SKM-1 treated with dmso at 0.1 percent for 144 hours (cell line): ENCODE measurements at regions not wholly inside any gene's neighbourhood (a gene's known extent, or its start where the extent isn't known, plus 50 kb on each side); places are given as distances from the start of the nearest gene placed in this dataset.
"Not testable (repeated sequence)": the region's sequence is repeated elsewhere in the genome, so short reads cannot be mapped to it uniquely, and the experiment has no call there.

Experiments
- DNase-seq: peaks from one replicate; lab custom pipeline; 2025; ENCODE audit not compliant: unreplicated experiment; lab: John Stamatoyannopoulos, UW

DNA sequence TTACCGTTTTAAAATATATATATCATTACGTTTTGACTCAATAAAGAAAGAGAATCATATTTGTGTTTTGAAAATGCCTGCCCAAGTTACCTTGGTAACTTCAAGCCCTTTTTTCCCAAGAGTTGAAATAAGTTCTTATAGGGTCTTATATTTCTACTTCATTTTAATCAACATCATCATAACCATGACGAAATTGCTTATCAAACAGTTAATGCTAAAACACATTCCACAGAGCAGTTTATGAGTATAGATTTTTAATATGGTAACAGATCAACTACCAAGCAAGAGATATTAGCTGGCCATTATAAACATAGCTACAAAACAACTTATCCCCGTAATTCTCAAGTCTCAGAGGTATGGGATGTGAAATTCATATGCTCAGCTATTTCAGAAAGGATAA is 197.9 kb upstream of the LRRTM4 start:
- no peak for DNase-seq

DNA sequence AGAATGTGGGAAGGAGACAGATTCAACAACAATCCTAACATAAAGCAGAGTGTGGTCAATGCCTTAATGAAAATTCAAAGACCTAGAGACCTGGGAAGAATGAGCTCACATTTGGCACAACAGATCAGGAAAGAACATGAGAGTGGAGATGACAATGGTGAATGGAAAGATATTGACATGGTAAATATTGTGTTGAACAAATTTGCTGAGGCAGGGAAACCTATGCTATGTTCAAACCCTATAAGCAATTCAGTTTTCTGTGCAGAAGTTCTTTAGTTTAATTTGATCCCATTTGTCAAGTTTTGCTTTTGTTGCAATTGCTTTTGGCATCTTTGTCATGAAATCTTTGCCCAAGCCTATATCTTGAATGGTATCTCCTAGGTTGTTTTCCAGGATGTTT is 199.4 kb upstream of the LRRTM4 start:
- no peak for DNase-seq

DNA sequence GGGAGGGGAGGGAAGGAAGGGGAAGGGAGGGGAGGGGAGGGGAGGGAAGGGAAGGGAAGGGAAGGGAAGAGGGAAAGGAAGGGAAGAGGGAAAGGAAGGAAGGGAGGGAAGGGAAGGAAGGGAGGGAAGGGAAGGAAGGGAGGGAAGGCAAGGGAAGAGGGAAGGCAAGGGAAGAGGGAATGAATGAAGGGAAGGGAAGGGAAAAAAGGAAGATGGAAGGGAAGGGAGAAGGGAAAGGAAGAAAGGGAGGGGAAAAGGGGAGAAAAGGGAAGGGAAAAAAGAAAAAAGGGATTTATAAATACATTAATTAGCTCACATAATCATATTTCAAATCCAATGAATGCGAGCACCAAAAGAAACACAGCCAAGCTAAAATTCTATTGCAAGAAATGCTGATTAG is 202.9 kb upstream of the LRRTM4 start:
- no peak for DNase-seq

DNA sequence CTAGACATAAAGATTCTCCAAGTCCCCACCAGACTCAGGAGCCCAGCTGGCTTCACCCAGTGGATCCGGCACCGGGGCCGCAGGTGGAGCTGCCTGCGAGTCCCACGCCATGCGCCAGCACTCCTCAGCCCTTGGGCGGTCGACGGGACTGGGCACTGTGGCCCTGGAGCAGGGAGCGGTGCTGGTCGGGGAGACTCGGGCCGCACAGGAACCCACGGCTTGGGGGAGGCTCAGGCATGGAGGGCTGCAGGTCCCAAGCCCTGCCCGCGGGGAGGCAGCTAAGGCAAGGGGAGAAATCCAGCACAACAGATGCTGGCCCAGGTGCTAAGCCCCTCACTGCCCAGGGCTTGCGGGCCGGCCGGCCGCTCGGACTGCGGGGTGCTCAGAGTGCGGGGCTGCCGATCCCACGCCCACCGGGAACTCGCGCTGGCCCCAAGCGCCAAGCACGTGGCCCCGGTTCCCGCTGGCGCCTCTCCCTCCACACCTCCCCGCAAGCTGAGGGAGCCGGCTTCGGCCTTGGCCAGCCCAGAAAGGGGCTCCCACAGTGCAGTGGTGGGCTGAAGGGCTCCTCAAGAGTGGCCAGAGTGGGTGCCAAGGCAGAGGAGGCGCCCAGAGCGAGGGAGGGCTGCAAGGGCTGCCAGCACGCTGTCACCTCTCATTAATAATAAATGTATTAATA is 212.6 kb upstream of the LRRTM4 start:
- DNase-seq = not testable (repeated sequence)

DNA sequence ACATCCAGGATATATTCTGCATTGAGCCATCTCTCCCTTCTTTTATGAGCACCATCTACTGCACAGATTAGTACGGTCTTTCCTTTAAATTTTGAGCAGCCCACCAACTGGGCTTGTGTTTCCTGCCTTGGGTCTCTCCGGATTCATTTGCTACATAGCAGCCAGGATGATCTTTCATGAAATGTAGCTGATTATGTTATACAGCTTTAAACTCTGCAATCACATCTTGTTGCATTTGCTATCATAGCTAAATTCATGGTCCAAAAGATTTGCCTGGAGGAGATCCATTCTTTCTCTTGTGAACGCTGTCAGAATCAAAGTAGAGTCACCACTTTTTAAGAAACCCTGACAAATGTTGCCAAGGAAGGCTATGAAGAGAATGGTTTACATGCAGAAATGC is 215.1 kb upstream of the LRRTM4 start:
- DNase-seq = no peak

DNA sequence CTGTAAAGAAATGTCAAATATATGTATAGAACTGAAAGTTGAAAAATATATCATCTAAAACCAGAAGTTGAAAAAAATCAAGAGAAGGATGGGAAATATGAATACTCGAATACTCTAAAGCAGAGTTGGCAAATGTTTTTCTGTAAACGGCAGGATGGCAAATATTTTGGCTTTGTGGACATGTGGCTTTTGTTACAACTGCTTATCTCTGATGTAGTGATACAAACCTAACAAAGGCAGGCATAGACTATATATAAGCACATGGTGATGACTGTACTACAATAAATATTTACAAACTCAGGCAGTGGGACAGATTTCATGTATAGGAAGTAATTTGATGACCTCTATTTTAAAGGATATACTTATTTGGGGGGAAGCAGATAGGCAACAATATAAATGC is 224.6 kb upstream of the LRRTM4 start:
- no peak for DNase-seq

DNA sequence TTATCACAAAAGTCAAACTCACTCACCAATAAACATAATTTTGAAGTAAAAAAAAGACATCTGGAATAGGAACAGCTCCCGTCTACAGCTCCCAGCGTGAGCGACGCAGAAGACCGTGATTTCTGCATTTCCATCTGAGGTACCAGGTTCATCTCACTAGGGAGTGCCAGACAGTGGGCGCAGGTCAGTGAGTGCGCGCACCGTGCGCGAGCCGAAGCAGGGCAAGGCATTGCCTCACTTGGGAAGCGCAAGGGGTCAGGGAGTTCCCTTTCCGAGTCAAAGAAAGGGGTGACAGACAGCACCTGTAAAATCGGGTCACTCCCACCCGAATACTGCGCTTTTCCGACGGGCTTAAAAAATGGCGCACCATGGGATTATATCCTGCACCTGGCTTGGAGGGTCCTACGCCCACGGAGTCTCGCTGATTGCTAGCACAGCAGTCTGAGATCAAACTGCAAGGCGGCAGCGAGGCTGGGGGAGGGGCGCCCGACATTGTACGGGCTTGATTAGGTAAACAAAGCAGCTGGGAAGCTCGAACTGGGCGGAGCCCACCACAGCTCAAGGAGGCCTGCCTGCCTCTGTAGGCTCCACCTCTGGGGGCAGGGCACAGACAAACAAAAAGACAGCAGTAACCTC is 231.7 kb upstream of the LRRTM4 start:
- DNase-seq = not testable (repeated sequence)

DNA sequence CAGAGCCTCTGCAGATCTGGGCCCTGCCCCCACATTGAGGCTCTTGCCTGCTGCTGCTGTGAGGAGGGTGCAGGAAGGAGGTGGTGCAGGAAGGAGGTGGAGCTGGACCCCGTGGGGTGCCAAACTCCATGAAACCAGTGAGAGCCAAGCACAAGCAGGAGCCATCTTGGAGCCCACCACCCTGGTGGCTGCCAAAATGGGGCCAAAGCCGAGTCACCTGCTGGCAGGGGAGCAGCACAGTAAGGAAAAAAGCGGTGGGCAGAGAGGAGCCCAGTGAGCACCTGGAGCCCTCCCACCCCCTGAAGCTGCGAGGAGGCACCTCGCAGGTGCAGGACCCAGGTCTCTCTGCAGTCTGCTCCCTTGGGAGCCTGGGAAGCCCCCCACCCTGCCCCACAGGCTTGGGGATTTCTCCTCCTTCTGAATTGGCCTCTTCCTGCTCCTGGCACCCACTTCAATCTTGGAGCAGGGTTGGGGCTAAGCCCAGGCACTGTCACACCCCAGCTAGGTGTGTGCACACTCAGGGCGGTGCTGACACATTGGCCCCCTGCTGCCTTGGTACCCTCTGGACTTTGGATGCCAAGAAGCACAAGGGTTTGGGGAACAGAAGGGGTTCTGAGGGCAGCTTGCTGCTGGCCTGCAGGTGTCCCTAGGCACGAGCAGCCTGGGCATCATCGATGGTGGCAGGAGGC is 245.4 kb upstream of the LRRTM4 start:
- DNase-seq = no peak

DNA sequence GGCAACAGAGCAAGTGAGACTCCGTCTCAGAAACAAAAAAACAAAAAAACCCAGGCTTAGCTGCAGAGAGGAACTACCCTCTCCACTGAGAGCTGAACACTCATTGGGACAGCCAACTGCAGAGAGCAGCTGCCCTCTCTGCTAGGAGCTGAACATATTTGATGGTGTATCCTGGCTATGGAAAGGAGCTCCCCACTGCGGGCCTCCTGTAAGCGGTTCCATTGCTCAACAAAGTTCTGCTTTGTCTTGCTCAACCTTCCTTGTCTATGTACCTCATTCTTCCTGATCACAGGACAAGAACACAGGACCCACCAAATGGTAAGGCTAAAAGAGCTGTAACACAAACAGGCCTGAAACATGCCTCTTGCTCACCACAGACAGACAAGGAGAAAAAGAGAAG is 246.3 kb upstream of the LRRTM4 start:
- peak; percentile 63 for DNase-seq

DNA sequence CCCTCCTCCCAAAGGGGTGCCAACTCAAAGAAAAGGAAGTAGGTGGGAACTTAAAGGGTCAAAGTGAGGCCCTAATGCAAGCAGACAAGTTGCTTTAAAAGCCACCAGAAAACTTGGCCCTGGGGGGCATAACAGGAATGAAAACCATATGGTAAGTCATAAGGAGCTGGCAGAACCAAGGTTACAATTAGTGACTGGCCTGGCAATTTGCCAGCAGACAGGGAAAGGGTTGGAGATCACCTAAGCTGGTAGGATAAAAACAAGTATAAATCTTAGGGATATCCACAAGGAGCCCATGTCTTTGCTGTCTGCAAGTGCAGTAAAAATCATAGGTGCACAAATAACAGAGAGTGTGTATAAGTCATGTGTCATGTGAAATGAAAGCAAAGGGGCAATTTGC is 256.7 kb upstream of the LRRTM4 start:
- no peak for DNase-seq

DNA sequence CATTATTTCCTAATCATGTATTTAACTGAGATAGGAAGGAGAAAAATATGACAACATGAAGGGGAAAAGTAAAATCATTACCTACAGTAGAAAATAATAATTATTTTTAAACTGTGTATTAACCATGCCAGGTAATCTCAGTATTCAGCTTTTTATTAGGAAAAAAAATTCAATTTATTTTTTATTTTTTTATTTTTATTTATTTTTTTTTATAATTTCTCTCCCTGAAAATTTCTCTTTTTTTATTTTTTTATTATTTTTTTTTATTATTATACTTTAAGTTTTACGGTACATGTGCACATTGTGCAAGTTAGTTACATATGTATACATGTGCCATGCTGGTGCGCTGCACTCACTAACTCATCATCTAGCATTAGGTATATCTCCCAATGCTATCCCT is 271.3 kb upstream of the LRRTM4 start:
- not testable (repeated sequence) for DNase-seq

DNA sequence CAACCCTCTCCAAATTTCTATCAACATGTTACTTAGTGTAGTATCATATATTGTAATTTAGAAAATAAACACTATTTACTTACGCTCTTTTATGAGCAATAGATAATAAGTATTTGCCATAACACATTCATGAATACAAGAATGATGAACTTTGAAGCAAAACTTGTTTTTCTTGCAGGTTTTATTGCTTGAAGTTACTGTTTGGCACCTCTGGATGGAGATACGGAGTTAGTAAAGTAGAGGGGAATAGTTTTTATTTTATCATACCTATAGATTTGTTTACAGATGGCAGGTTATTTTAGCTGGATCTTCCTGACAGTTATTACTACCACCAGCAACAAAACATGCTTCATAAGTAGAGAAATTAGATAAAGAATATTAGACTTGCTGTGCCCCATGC is 274.2 kb upstream of the LRRTM4 start:
- no peak for DNase-seq

DNA sequence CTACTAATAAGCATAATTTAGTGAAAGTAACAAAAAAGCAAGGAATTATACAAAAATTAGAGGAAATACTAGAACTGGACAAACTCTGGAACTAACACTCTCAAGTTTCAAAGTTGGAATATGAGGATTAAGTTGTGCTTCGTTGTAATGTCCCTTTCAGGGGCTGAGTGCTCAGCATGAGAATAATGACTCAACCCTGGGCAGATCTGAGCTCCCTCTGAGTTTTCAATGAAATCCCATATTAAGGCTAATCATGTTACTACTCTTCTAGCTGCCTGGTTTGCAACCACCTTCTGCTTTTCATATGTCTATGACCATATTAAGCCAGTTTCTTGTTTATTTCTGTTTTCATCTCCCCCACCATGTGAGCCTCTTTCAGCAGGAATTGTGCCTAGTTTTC is 274.9 kb upstream of the LRRTM4 start:
- DNase-seq = no peak

DNA sequence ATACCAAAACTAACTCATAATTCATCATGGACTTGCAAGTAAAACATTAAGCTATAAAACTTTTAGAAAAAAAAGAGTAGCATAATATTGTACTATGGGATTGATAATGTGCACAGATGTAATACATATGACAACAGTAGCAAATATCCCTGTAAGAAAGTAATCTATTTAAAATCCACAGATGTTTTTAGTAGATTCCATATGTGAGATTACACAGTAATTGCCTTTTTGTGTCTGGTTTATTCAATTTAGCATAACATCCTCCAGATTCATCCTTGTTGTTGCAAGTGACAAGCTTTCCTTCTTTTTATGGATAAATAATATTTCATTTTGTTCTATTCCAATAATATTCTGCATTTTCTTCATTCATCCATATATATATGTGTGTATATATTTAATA is 278.2 kb upstream of the LRRTM4 start:
- no peak for DNase-seq

DNA sequence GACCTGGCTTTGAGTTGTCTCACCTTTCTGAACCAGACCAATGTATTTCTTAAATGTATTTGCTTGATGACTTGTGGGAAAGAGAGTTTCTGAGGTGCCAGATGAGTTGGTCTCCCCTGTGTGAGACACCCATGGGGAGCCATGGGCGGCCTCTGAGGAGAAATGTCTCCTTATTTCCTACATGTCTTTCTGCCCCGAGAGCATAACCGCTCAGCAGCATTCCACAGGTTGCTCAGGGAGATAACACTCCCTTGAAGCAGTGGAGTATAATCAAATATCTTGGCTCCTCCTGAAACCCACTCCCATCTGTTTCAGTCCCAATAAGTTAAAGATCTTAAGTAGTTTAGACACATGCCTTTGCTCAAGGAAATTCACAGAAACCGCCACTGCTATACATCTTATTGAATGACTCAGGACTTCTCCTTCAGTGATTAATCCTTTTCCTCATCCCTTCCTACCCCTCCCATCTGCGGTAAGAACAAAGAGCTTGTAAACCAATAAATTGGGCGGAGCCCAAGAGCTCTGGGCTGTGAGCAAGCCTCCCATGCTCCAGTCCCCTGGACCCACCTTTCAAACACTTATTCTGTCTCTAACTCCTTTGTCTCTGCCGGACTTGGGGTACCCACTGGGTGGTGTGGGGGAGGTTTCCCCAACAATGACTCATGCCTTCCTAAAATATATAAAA is 285.5 kb upstream of the LRRTM4 start:
- DNase-seq = no peak

DNA sequence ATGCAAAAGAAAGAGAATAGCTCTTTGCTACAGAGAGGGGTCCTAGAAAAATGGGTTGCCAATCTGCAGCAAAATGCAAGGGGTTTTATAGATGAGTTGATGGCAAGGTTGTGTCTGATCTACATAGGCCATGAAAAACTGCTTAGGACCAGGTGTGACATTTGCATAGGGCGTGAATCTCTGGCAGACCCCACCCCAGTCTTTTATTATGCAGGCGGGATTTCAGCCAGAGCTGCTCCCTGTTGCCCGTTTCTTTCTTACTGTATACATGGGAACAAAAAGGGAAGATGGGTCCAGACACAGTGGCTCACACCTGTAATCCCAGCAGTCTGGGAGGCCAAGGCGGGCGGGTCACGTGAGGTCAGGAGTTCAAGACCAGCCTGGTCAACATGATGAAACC is 286.4 kb upstream of the LRRTM4 start:
- DNase-seq = no peak

DNA sequence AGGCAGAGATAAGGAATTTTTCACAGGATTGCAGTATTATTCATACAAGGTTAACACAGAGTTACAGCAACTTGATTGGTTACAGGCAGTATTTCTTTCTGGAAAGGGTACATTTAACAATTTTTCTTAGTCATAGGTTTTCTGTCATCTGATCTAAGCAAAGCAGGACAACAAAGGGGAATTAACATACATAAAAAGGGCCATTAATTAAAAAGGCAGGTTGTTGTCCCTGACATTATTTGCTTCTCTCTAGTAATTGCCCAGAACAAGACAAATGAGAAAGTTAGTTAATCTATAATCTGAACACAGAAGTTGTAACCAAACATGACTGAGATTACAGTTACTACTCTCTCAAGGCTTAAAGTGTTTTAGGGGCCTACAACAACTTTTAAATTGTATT is 291.4 kb upstream of the LRRTM4 start:
- DNase-seq = no peak

DNA sequence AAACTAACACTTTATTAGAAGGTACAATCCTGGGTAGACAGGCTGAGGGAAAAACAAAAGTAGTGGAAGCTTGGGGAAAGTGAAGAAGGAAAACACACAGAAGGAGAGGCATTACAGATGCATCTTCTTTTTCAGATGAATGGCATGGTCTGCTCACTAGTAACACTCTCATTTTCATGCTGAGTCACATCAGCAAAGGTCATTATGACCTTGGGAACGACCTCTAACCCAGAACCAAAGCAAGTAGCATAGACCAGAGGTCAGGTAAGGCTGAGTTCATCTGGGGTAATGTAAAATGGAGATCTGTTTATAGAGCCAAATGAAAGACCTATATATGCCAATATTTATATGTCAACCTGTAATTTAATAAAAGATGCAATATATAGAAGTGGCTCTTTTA is 294.4 kb upstream of the LRRTM4 start:
- no peak for DNase-seq

DNA sequence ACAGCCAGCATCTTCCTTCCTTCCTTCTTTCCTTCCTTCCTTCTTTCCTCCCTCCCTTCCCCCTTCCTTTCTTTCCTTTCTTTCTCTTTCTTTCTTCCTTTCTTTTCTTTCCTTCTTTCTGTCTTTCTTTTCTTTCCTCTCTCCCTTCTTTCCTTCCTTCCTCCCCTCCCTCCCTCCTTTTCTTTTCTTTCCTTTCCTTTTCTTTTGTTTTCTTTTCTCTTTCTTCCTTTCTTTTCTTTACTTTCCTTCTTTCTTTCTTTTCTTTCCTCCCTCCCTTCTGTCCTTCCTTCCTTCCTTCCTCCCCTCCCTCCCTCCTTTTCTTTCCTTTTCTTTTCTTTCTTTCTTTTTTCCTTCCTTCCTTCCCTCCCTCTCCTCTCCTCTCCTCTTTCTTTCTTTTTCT is 296.0 kb upstream of the LRRTM4 start:
- no peak for DNase-seq

DNA sequence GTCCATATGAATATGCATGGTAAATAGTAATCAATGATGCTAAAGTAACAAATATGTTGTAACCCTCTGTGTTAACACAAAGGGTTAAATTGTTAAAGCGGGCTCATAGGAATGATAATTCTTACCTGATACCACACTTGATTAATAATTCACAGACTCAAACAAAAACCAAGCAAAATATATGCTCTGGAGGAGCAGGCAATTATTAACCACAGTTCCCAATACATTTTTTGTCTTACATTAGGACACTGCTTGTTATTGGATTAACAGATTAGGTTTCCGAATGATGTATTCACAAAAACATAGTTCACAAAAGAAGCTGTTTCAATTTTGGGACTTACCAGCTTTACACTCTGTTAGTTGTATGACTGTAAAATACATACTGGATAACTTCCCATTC is 300.9 kb upstream of the LRRTM4 start:
- DNase-seq = no peak

DNA sequence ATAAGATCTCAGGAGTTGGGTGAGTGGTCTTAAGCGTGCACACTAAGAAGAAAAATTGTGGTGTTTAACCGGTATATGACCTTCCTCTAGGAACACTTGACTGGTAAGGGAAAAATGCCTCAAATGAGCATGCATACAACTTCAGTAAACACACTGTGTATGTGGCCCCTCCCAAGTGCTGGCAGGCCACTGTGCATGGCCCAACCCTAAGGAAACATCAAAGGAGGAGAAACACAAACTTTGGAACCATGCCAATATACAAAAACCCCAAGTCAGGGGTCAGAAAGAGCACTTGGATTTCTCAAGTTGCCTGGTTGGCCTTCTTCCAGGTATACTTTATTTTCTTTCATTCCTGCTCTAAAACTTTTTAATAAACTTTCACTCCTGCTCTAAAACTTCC is 308.9 kb upstream of the LRRTM4 start:
- DNase-seq = no peak

DNA sequence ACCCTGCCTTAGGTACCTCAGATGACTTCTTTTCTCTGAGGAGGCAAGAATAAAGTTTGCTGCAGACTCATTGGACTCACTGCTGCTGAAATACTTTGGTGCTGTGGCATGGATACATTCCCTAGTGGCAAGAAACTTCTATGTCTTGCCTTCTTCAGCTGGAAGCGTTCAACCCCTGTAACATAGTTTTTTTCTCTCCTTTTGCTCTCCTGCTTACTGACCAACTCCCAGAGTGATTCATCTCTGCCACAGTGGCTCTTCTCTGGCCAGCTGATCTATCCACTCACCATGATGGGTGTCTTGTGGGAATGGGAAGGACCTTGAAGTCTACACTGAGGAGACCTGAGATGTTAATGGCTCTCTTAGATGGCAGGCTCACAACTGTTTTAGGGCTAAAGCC is 309.3 kb upstream of the LRRTM4 start:
- no peak for DNase-seq
